ENCODE measurements at regions not wholly inside any gene's neighbourhood (a gene's known extent, or its start where the extent isn't known, plus 50 kb on each side); places are given as distances from the start of the nearest gene placed in this dataset.

GRCh38 chr3:95254061-95254460 is 1191.2 kb downstream of the NSUN3 start:
- TF ChIP-seq, protein P1, sequence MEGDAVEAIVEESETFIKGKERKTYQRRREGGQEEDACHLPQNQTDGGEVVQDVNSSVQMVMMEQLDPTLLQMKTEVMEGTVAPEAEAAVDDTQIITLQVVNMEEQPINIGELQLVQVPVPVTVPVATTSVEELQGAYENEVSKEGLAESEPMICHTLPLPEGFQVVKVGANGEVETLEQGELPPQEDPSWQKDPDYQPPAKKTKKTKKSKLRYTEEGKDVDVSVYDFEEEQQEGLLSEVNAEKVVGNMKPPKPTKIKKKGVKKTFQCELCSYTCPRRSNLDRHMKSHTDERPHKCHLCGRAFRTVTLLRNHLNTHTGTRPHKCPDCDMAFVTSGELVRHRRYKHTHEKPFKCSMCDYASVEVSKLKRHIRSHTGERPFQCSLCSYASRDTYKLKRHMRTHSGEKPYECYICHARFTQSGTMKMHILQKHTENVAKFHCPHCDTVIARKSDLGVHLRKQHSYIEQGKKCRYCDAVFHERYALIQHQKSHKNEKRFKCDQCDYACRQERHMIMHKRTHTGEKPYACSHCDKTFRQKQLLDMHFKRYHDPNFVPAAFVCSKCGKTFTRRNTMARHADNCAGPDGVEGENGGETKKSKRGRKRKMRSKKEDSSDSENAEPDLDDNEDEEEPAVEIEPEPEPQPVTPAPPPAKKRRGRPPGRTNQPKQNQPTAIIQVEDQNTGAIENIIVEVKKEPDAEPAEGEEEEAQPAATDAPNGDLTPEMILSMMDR (IDR thresholded peaks at IDR 0.05; ENCODE audit: low read depth, low read length, poor library complexity, severe bottlenecking), result no peak
- TF ChIP-seq EZH2phosphoT487 (IDR thresholded peaks at IDR 0.05; ENCODE audit: borderline replicate concordance, low read length), result no peak

Data from DOHH2 (cell line).